Gastrocnemius medialis (tissue), 4 donors: ENCODE measurements at regions not wholly inside any gene's neighbourhood (a gene's known extent, or its start where the extent isn't known, plus 50 kb on each side); places are given as distances from the start of the nearest gene placed in this dataset.

Experiments used
- CTCF ChIP-seq, 5 experiments: fragments of 450-650 bp in 3 of 5; fragments of 200-600 bp in 2 of 5; sonication (generic) in 2 of 5; IDR thresholded peaks in 4 of 5; conservative IDR thresholded peaks in 1 of 5; 1 replicate in 4 of 5; 2 replicates in 1 of 5; pipeline ENCODE4 v1.5.1; 2016 to 2019; ENCODE audit warnings: antibody characterized with exemption in 5 of 5, mild to moderate bottlenecking in 3 of 5, moderate library complexity in 3 of 5
- POLR2A ChIP-seq, 2 donors: fragments of 450-650 bp; IDR thresholded peaks; one replicate each; pipeline ENCODE4 v1.6.1; 2017; ENCODE audit warnings: antibody characterized with exemption in 2 of 2, mild to moderate bottlenecking in 2 of 2, moderate library complexity in 2 of 2

GRCh38 chr16:8486985-8487384, 103.3 kb downstream of the TMEM114 start:
- no peak for TF ChIP-seq CTCF (IDR thresholded peaks at IDR 0.05 in 4 of 5, conservative IDR thresholded peaks at IDR 0.05 in 1 of 5)
- TF ChIP-seq POLR2A (IDR thresholded peaks at IDR 0.05), result no peak
